ENCODE measurements at regions not wholly inside any gene's neighbourhood (a gene's known extent, or its start where the extent isn't known, plus 50 kb on each side); places are given as distances from the start of the nearest gene placed in this dataset.

- no peaks in the 10 kb centered on the region for H3K9me3 ChIP-seq
- no peaks in the 10 kb centered on the region for H3K4me1 ChIP-seq
- peaks cover 6% of the 10 kb centered on the region for H3K27me3 ChIP-seq (ENCODE audit: low read depth)
- no peak for TF ChIP-seq CTCF (IDR thresholded peaks at IDR 0.05)
- DNase-seq = no peak
- no peak overlapping the region for H3K4me3 ChIP-seq
- no peak overlapping the region for H3K27ac ChIP-seq
- no peaks in the 10 kb centered on the region for H3K36me3 ChIP-seq
- no peak for ATAC-seq
- intact Hi-C loops (cut with DNase I) = loop anchor here (5.0 kb wide), 1 partner anchor 80 kb away; no protein-coding TSS in a partner anchor
These were observed 116.6 kb downstream of the DAD1 start for GRCh38 chr14:22472466-22472865.

DNA sequence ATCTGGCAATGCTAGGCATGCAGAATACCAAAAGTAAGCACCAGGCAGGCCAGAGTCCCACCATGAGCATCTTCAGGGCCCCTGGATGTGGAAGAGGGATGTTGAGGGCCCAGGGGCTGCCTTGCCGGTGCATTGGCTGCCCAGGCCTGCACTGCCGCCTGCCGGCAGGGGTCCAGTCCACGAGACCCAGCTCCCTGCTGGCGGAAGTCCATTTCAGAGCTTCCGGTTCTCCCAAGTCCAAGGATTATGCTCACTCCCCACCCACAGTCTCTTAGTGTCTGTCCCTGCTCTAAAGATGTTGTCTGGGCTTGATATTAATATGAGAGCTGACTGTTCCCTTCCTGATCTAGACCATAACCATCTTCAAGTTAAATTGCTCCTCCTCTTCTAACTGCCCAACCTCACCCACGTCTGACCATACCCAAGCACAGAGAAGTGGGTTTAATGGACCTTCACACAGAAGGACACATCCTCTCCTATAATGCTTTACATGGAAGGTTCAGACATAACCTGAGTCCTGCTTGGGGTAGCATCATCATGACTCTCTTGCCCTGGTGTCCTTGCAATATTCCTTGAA is 117.4 kb downstream of the DAD1 start:
- H3K4me3 ChIP-seq = no peak overlapping the region
- ATAC-seq (peak; percentile 73 to 75), DNase-seq (peak; percentile 73)
- no peaks in the 10 kb centered on the region for H3K4me1 ChIP-seq
- TF ChIP-seq CTCF (IDR thresholded peaks at IDR 0.05) = peak; percentile 61
- no peak overlapping the region for H3K27ac ChIP-seq
- intact Hi-C loops (cut with DNase I) = loop anchor here (5.0 kb wide), 1 partner anchor 79 kb away; no protein-coding TSS in a partner anchor
- H3K36me3 ChIP-seq = no peaks in the 10 kb centered on the region
- H3K9me3 ChIP-seq = no peaks in the 10 kb centered on the region
- peaks cover 6% of the 10 kb centered on the region for H3K27me3 ChIP-seq (ENCODE audit: low read depth)

DNA sequence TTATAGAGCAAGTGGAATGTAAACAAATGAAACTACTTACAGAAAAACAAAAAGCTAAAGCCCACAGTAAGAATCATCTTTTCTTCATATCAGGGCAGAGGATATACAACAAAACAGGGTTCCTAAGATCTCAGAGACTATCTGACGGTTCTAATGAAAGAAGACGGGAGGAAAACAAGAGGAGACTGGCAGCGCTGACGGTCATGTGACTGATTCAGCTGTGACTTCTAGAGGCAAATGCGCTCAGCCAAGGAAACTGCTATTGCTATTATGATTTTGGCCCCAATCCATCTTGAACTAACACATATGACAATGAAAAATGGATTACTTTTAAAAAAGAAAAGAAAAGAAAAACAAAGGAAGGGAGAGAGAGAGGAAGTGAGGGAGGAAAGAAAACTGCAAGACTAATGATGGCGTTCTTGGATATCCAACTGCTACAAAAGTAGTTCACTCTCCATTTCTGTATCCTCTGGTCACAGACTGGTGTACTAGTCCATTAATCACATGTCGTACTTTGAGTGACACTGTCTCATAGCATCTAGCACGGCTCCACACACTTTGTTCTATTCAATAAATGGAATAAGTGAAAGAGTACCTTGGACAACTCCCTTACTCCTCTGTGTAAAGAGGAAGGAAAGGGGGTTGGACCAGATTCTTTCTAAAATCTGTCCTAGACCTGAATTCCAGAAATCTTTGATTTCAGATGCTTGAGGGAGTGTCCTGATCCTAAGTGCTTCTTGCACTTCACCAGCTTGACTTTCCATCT is 119.3 kb downstream of the DAD1 start:
- Histone ChIP-seq H3K27me3 (ENCODE audit: low read depth) (no peaks in the 10 kb centered on the region), H3K27ac (no peak overlapping the region), H3K4me1 (no peaks in the 10 kb centered on the region), H3K4me3 (no peak overlapping the region), H3K9me3 (no peaks in the 10 kb centered on the region), H3K36me3 (no peaks in the 10 kb centered on the region)
- intact Hi-C loops (cut with DNase I) = loop anchor here (5.0 kb wide), 1 partner anchor 77 kb away; no protein-coding TSS in a partner anchor
- no peak for TF ChIP-seq CTCF (IDR thresholded peaks at IDR 0.05)
- DNase-seq (no peak), ATAC-seq (no peak)

- no peak for TF ChIP-seq CTCF (IDR thresholded peaks at IDR 0.05)
- H3K27me3 ChIP-seq (ENCODE audit: low read depth) = no peaks in the 10 kb centered on the region
- no peak for DNase-seq
- intact Hi-C loops (cut with DNase I) = no loop called here
- H3K4me3 ChIP-seq = no peak overlapping the region
- H3K36me3 ChIP-seq = no peaks in the 10 kb centered on the region
- no peak overlapping the region for H3K27ac ChIP-seq
- no peaks in the 10 kb centered on the region for H3K9me3 ChIP-seq
- no peak for ATAC-seq
- no peaks in the 10 kb centered on the region for H3K4me1 ChIP-seq
These were observed 120.2 kb downstream of the DAD1 start for GRCh38 chr14:22468830-22469229.

DNA sequence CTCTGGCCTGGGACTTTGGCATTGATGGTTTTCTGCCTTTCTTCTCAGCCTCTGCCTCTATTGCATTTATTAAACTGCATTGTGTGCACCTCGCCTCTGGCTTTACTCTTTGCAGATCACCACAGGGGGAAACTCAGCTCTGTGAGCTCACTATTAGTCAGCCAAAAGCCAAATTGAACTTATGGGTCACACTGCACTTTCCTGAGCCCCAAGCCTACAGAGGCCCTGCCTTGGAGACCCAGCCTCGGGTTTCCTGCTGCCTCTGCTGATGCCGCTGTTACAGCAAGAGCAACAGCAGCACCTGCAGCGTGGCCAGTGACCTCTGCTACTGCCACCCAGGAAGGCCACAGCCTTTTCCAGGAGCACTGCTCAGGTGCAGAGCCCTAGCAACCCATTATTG is 122.5 kb downstream of the DAD1 start:
- ATAC-seq = no peak
- DNase-seq = no peak
- Histone ChIP-seq H3K27me3 (ENCODE audit: low read depth) (no peaks in the 10 kb centered on the region), H3K27ac (no peak overlapping the region), H3K9me3 (no peaks in the 10 kb centered on the region), H3K4me3 (no peak overlapping the region), H3K4me1 (no peaks in the 10 kb centered on the region), H3K36me3 (no peaks in the 10 kb centered on the region)
- no peak for TF ChIP-seq CTCF (IDR thresholded peaks at IDR 0.05)
- intact Hi-C loops (cut with DNase I) = no loop called here
